Activated CD8-positive, alpha-beta memory T cell treated with anti-CD3 and anti-CD28 coated beads, Interleukin-2, amount 50 U/mL, for 1 hour (primary cell): ENCODE measurements at regions not wholly inside any gene's neighbourhood (a gene's known extent, or its start where the extent isn't known, plus 50 kb on each side); places are given as distances from the start of the nearest gene placed in this dataset.

Experiments
- DNase-seq: peaks from one replicate; pipeline ENCODE4 v3.0.0-alpha.2; 2020; ENCODE audit errors: extremely low read depth

DNA sequence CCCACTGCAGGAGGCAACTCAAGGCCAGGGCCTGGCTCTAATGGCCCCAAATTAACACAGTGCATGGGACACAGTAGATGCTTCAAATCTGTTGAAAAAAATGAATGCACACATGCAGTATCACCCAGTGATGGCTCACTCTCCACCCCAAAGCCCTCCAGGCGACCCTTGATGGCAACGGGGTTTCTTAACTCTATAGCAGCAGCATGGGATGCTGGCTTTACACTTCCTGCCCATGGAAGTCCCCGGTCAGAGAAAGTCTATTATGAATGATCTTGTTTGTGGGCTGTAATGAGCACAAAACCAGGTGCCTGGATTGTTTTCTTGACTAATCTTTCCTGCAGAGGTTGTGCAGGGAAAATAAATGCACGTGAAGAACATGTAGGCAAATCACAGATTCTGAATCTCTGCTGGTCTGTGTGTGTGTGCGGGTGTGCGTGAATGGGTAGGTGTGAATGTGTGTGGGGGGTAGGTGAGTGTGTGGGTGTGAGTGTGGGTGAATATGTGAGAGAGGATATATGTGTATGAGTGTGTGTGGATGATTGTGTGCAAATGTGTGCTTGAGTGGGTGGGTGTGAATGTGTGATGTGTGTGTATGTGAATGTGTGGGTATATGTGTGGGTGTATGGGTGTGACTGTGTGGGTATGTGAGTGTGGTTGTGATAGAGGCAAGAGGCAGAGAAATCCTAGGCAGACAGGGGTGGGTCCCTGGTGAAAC, 60.1 kb upstream of the MLN start:
- DNase-seq = no peak

DNA sequence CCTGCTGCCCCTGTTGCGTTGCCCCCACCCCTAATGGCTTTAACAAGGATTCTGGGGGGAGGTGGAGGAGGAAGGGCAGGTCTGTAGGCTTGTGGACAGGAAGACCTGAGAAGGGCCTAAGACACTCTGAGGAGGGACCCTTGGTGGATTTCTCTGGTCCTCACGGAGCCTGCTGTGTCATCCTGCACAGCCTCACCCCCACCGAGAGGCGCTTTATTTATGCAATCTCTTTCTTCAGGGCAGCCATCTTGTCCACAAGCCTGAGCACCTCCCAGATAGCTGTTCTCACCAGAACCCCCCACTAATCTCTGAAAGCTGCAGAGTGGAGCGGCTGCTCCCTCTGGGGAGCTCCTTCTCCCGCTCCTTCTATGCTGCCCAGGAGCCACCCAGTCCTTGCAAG, 59.3 kb upstream of the MLN start:
- no peak for DNase-seq

DNA sequence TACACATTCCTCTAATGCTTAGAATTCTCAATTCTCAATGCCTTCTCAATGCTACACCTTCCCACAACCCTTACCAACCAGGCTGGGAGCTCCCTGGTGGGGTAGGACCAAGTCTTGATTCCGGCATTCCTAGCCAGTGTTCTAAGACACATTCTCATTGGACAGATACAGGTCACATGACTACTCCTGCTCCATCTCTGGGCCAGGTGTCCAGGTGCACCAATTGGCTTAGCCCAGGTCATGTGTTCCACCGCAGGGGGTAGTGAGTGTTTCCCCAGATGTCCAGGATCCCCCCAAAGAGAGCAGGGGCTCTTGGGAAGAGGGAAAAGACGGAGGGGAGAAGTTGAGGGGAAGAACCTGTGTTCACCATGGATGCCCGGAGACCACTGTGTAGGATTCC, 58.7 kb upstream of the MLN start:
- no peak for DNase-seq

DNA sequence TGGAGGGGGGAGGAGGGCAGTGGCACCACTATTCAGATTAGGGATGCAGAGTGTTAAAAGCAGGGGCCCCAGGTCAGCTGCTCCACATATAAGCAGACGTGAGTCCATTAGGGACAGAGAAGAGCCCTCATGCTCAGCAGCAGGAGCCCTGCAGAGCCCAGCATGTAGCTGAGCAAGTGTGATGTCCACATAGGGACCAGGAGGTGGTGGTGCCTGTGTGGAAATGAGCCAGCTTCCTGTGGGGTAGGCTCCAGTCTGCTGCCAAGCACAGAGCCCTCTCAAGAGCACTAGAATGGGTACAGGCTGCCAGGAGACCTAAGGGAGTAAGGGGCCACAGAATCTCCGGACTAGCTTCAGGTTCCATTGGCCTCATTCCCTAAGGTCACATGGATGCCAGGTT, 57.9 kb upstream of the MLN start:
- no peak for DNase-seq

DNA sequence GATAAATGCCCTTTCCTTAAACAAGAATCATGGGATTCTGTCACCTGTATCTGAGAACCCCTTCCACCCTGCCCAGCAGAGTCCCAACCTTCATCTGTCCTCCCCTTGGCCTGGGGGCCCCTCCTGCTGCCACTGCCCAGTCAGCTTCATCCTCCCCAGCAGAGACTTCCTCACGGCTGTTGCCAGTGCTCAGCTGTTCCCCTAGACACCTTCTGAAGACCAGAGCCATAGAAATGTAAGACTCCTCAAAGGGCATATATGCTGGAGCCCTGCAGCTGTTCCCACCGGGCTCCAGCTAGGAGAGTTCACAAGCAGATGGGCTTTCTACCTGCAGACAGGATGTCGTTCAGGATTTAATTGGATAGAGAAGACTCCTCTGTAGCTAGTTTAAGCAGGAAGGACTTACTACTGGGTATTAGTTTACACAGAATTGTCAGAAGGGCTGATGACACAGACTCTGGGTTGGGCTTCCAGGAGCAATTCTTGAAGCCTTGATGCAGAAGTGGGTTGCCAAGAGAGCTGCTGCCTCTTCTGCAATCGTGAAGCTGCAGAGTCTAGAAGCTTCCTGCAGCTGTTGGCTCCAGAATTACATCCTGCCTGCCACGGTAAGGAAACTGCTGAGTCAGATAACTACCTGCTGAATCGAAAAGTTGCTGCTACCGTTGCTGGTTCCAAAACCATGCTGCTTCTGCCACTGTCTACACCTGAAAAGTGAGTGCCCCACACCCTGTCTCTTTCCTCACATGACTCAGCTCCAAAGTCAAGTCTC, 57.1 kb upstream of the MLN start:
- DNase-seq = no peak

DNA sequence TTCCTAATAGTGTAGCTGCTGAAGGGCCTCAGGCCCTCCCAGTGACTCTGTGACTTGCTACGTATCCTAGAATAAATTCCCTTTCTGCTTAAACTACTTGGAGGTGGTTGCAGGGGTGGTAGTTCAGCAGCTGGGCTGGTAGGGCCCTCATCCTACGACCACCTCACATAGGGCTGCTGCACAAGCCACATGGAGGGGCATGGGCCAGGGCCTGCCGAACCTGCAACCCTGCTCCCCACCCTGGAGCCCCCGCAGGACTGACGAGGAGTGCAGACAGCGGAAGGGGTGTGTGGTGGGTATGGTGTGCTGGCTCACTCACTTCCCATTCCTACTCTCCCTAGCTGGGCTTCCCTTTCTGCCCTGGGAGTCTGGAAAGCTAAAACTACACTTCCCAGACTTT, 56.2 kb upstream of the MLN start:
- no peak for DNase-seq

DNA sequence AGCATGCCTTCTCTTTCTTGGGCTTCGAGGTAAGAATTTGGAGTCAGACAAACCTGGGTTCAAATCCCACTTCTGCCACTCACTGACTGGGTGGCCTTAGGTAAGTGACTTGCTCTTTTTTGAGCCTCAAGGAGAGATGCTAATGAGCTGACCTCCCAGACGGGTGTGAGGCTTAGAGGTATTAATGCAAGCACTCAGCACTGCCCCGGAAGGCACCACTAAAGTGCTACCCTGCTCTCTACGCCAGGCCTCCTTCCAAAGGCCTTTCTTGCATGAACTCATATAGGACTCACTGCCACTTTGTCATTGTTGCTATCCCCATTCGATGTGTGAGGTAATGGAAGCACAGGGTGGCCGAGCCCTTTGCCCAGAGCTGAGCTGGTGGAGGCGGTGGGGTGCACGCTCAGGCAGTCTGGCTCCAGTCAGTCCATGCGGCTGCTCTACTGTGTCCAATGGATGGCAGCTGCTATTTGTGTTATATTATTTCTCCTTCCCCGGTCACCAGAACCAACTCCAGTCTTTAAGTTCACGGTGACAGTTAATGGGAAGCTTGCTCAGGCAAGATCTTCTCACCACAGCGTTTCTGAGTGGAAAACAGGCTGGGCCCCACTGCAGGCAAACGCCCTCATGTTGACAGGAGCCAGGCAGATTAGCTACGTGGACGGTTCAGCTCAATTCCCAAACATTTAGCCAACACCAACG, 55.2 kb upstream of the MLN start:
- DNase-seq = no peak

DNA sequence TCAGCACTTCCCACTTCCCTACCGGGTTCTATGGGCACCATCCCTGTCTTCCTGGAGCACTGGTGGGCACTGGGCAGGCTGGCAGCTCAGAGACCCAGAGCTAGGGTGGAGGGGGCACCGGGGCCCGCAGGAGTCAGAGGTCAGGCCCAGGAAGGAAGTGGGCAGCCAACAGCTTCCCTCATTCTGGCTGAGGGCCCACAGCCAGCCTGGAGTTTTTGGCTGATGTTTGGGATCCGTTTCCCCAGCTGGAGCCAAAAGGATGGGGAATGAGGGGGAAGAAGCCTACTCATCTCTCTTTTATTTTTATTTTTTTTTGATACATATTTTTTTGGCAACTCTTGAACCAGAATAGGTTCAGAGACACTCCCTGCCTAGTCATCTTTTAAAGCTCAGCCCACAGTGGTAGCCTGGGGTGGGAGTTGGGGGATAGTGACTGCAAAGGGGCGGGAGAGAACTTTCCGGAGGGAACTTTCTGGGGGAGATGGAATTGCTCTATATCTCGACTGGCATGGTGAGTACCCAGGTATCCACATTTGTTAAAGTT, 54.2 kb upstream of the MLN start:
- no peak for DNase-seq

DNA sequence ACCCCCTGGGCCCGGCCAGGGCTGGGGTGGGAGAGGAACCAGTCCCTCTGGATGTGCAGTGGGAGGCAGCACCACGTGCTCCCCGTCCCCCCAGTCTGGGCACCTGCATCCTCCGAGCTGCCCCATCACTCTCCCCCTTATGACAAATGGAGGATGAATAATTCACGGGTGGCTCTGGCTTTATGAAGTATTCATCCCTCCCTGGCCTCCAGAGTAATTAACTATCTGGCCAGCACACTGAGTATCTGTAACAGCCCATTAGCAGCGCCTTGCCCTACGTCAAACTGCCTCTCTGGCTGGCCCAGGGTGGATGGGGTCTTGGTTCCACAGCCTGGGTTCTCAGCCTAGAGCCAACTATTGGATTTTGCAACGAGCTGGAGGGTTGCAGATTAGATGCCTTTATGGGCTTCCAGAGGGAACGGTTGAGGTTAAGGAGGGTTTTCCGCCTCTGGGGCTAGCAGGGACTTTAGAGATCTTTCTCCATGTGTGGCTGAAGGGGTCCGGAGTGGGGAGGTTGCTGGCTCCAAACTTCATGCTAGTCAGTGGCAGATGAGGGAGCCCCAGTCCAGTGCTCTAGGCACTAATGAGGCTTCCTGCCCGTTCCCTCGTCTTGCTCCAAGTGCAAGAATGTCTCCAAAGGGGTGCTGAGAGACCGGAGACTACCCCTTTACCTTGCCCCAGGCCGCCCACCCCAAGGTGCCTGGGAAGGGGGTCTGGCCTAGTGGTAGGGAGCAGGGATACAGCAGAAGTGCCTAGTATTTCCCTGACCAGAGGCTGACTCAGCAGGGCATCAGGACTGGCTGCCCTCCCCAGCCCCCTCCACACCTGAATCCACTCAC, 53.5 kb upstream of the MLN start:
- no peak for DNase-seq

DNA sequence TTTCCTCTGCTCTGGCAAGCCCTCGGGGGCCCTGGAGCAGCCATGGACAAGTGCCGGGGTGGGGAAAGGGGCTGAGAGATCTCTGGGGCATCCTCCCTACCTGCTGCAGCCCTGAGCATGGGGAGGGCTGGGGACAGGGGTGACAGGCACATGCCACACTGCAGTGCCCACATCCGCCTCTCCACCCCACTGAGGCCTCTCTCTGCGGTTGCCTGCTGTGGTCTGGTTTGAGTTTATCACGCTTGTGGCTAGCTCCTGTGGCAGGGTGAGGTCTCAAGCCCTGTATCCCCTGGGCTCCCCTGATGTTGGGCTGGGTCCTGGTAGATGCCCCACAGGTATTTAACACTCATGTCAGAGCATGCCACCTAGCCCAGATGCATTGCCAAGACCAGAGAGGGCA, 52.9 kb upstream of the MLN start:
- DNase-seq = peak; percentile 20

DNA sequence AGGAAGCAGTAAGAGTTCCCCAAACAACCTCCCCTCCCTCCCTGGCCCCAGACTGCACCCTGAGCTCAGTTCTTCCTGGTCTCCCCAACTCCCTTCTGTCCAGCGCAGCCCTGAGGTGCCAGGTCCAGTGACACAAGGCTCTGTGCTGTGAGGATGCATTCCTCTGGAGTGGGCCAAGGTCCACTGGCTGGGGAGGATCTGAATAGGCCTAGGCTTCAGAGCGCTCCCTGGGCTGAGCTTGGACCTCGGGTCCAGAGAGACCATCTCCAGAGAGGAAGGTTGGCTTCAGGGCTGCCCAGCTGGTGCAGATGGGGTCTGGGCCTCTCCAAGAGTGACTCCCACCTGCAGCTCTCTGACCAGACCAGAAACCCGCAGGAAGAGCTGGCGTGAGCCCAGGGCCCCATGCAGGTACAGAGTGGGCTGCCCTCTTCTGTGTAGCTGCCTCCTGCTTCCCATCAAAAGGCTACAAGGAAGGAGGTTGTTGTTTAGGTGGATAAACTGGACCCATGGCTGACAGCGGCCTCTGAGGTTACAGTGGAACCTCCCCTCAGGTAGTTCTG, 52.3 kb upstream of the MLN start:
- no peak for DNase-seq

DNA sequence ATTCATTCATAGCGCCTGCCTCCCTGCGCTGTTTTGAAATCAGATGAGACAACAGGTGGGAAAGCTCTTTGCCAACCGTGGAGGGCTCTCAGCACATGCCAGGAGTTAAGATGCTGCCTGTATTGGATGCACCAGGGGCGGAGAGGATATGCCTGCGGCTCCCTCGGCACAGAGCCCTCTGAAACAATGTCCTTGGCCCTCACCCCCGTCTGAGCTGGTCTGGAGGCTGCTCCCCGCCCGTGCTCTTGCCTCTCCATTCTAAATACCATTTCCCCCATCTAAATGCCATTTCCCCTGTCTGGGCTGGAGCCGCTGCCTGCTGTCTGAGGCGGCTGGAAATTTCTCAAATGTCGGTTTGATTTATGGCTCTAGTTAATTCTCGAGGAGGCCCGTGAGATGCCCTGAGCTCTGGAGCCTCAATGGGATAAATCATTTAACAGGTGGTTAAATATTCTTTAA, 50.8 kb upstream of the MLN start:
- no peak for DNase-seq

DNA sequence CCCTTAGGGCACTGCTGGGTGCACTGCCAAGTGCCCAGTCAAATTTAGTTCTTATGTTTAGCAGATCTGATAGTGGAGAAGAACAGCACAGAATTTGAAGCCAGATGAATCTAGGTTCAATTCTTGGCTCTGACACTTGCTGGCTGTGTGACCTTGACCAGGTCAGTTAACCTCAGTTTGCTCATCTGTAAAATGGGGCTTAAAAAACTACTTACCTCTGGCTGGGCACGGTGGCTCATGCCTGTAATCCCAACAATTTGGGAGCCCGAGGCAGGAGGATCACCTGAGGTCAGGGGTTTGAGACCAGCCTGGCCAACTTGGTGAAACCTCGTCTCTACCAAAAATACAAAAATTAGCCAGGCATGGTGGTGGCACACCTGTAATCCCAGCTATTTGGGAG, 49.9 kb upstream of the MLN start:
- no peak for DNase-seq
